Parathyroid adenoma (tissue), 2 donors: ENCODE measurements at regions not wholly inside any gene's neighbourhood (a gene's known extent, or its start where the extent isn't known, plus 50 kb on each side); places are given as distances from the start of the nearest gene placed in this dataset.

ENCODE experiments used
- H2AFZ ChIP-seq: fragments of 300-600 bp; sonication (generic); one replicate; pipeline ENCODE4 v1.7.0; 2017; ENCODE audit warnings: antibody characterized with exemption, mild to moderate bottlenecking
- H3K27ac ChIP-seq: fragments of 300-600 bp; sonication (generic); one replicate; pipeline ENCODE4 v1.7.0; 2017
- H3K27me3 ChIP-seq: fragments of 300-600 bp; sonication (generic); one replicate; pipeline ENCODE4 v1.7.0; 2017; ENCODE audit warnings: low read length; ENCODE audit not compliant: control insufficient read depth, insufficient read depth
- H3K36me3 ChIP-seq: fragments of 300-600 bp; sonication (generic); one replicate; pipeline ENCODE4 v1.7.0; 2017; ENCODE audit warnings: low read length; ENCODE audit not compliant: control insufficient read depth, insufficient read depth
- H3K4me1 ChIP-seq: fragments of 300-600 bp; sonication (generic); one replicate; pipeline ENCODE4 v1.7.0; 2017; ENCODE audit warnings: control low read depth
- H3K4me2 ChIP-seq: fragments of 300-600 bp; sonication (generic); one replicate; pipeline ENCODE4 v1.7.0; 2017; ENCODE audit warnings: low read length
- H3K4me3 ChIP-seq: fragments of 300-600 bp; sonication (generic); one replicate; pipeline ENCODE4 v1.7.0; 2017; ENCODE audit warnings: low read depth, low read length
- H3K79me2 ChIP-seq: fragments of 300-600 bp; sonication (generic); one replicate; pipeline ENCODE4 v1.7.0; 2017; ENCODE audit warnings: control low read depth
- H3K9ac ChIP-seq: fragments of 300-600 bp; sonication (generic); one replicate; pipeline ENCODE4 v1.7.0; 2017; ENCODE audit warnings: mild to moderate bottlenecking
- H3K9me3 ChIP-seq: fragments of 300-600 bp; sonication (generic); one replicate; pipeline ENCODE4 v1.7.0; 2017; ENCODE audit warnings: low read length; ENCODE audit not compliant: control insufficient read depth
- TF ChIP-seq, protein P1 (sequence below): fragments of 300-600 bp; sonication (generic); IDR thresholded peaks from one replicate; pipeline ENCODE4 v1.7.0; 2017; ENCODE audit warnings: antibody characterized with exemption, mild to moderate bottlenecking
- donor health status: primary hyperparathyroidism.

DNA sequence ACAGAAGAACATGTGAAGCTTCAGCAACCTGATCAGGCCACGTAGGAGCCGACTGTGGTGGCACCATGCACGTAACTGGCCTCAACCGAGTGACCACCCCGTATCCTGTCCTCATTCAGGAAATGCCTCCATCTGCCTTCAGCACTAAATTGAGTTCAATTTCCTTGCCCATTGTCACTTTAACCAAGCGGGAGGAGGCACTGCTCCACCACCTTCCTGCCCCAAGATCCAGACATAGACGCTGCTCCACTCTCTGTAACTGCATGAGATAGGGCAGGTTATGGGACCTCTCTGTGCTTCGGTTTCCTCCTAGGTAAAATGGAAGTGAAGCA lies 80.1 kb upstream of the POMGNT2 start:
- H3K4me1 ChIP-seq = peaks cover 3% of the 10 kb centered on the region
- H3K9me3 ChIP-seq = no peaks in the 10 kb centered on the region
- H3K4me2 ChIP-seq = no peak overlapping the region
- H3K9ac ChIP-seq = no peak overlapping the region
- no peaks in the 10 kb centered on the region for H3K36me3 ChIP-seq
- H2AFZ ChIP-seq = no peak overlapping the region
- H3K4me3 ChIP-seq = no peak overlapping the region
- TF ChIP-seq, protein P1, sequence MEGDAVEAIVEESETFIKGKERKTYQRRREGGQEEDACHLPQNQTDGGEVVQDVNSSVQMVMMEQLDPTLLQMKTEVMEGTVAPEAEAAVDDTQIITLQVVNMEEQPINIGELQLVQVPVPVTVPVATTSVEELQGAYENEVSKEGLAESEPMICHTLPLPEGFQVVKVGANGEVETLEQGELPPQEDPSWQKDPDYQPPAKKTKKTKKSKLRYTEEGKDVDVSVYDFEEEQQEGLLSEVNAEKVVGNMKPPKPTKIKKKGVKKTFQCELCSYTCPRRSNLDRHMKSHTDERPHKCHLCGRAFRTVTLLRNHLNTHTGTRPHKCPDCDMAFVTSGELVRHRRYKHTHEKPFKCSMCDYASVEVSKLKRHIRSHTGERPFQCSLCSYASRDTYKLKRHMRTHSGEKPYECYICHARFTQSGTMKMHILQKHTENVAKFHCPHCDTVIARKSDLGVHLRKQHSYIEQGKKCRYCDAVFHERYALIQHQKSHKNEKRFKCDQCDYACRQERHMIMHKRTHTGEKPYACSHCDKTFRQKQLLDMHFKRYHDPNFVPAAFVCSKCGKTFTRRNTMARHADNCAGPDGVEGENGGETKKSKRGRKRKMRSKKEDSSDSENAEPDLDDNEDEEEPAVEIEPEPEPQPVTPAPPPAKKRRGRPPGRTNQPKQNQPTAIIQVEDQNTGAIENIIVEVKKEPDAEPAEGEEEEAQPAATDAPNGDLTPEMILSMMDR = no peak
- no peak overlapping the region for H3K27ac ChIP-seq
- H3K79me2 ChIP-seq = no peaks in the 10 kb centered on the region
- H3K27me3 ChIP-seq = no peaks in the 10 kb centered on the region

DNA sequence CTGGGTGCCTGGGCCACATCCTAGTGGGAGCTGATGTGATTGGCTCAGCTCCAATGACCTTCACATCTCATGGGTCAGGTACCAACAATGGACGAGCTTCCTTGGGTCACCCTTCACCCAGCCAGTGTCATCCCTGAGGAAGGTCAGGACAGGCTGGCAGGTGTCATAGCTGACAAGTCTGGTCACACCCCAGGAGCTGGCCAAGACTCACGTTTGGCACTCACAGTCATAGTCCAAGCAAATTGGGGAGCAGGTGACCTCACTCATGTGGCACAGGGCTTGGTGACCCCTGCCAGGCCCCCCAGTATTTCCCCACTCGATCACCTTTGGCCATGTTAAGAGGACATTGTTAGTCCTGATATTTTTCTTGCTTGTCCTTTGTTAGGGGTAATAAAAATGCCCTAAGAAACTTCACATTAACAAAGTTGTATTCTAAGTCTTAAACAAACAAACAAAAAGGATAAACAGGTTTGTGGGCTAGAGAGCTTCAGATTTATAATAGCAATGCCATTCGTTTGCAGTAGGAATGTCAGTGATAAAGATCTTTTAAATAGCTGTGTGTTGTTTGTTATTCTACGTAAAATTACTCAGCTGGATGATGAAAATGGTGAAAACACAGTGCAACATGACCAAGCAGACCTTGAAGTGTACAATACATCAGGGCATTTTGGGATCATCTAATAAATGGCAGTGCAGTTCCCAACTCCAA lies 79.5 kb upstream of the POMGNT2 start:
- TF ChIP-seq, protein P1 = no peak
- H3K9ac ChIP-seq = no peak overlapping the region
- H3K4me1 ChIP-seq = peaks cover 3% of the 10 kb centered on the region
- no peaks in the 10 kb centered on the region for H3K36me3 ChIP-seq
- H3K79me2 ChIP-seq = no peaks in the 10 kb centered on the region
- no peaks in the 10 kb centered on the region for H3K9me3 ChIP-seq
- no peaks in the 10 kb centered on the region for H3K27me3 ChIP-seq
- H3K4me2 ChIP-seq = no peak overlapping the region
- H3K27ac ChIP-seq = no peak overlapping the region
- no peak overlapping the region for H3K4me3 ChIP-seq
- H2AFZ ChIP-seq = no peak overlapping the region

DNA sequence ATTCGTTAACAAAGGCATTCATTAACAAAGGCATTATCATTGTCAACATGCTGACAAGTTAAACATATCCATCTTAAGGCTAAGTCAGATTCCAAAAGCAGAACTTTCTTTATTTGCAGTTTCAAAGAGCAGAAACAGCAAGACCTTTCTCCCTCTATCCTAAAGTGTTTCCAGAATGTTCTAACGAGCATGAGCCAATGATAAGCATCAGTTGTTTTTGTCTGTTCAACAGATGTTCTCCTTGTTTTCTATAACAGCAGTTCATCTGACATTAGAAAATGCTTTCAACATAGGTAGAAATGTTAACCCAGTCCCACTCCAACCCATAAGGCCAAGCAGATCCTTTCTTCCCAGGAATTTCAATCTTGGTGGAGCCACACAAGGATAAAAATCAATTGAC lies 77.6 kb upstream of the POMGNT2 start:
- no peak overlapping the region for H2AFZ ChIP-seq
- no peaks in the 10 kb centered on the region for H3K27me3 ChIP-seq
- H3K79me2 ChIP-seq = no peaks in the 10 kb centered on the region
- H3K4me2 ChIP-seq = no peak overlapping the region
- TF ChIP-seq, protein P1 = no peak
- H3K27ac ChIP-seq = no peak overlapping the region
- no peaks in the 10 kb centered on the region for H3K9me3 ChIP-seq
- no peak overlapping the region for H3K9ac ChIP-seq
- peaks cover 3% of the 10 kb centered on the region for H3K4me1 ChIP-seq
- H3K36me3 ChIP-seq = no peaks in the 10 kb centered on the region
- H3K4me3 ChIP-seq = no peak overlapping the region

DNA sequence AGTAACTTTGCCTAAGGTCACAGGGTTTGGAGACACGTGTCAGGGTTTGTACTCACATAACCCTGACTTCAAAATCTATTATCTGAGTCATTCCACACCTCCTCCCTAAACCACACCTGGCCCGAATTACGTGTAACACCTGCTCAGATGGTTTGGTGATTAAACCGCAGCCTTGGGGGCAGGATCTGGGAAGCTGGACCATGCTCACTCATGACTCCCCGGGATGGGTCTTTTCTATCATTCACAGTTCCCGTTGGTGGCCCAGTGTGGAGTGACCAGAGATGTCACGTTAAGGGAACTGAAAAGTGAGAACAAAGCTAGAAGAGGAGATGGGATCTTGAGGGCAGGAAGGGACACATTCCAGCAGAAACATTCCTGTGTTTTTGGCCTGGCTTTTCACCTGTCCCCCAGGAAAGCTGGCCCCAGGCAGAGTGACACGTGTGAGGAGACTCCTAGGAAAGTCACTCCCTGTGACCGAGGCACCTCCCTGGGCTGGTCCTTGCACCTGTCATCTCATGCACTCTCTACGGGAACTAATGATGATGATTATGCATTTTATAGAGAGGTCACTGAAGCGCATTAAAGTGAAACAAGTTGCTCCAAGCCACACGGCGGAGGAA lies 75.4 kb upstream of the POMGNT2 start:
- Histone ChIP-seq H3K27ac (no peak overlapping the region), H3K79me2 (no peaks in the 10 kb centered on the region), H3K4me1 (peaks cover 3% of the 10 kb centered on the region), H3K27me3 (no peaks in the 10 kb centered on the region), H3K4me3 (no peak overlapping the region), H3K36me3 (no peaks in the 10 kb centered on the region), H3K4me2 (no peak overlapping the region), H2AFZ (no peak overlapping the region), H3K9ac (no peak overlapping the region), H3K9me3 (no peaks in the 10 kb centered on the region)
- TF ChIP-seq, protein P1 = no peak

DNA sequence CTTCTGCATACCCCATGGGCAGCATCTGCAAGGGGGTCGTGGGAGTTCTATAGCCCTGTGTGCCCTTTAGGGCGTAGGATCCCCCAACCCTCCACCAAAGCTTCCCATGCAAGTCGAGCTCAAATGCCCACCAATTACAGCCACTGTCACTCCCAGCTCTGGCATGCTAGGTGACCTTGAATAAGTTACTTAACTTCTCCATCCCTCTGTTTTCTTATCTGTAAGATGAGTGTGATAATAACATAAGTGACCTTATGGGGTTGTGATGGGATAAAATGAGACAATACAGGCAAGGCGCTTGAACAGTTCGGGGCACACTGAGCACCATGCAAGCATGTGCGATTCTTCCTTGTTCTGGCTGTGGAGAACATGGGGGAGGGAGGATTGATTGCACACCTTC lies 74.8 kb upstream of the POMGNT2 start:
- H3K4me3 ChIP-seq = no peak overlapping the region
- H3K27me3 ChIP-seq = no peaks in the 10 kb centered on the region
- H3K27ac ChIP-seq = no peak overlapping the region
- no peaks in the 10 kb centered on the region for H3K36me3 ChIP-seq
- TF ChIP-seq, protein P1 = no peak
- H3K79me2 ChIP-seq = no peaks in the 10 kb centered on the region
- peaks cover 3% of the 10 kb centered on the region for H3K4me1 ChIP-seq
- H3K4me2 ChIP-seq = no peak overlapping the region
- H3K9me3 ChIP-seq = no peaks in the 10 kb centered on the region
- no peak overlapping the region for H3K9ac ChIP-seq
- H2AFZ ChIP-seq = no peak overlapping the region
